Mammary epithelial cell (primary cell): ENCODE measurements at regions not wholly inside any gene's neighbourhood (a gene's known extent, or its start where the extent isn't known, plus 50 kb on each side); places are given as distances from the start of the nearest gene placed in this dataset.

Experiments
- CTCF ChIP-seq, 2 donors: IDR thresholded peaks in 1 of 2; conservative IDR thresholded peaks in 1 of 2; 2 replicates each; pipeline ENCODE4 v1.5.1; 2011 to 2012; ENCODE audit warnings: inconsistent platforms in 2 of 2, low read length in 2 of 2, mild to moderate bottlenecking in 2 of 2, control low read depth in 1 of 2, low read depth in 1 of 2; ENCODE audit not compliant: insufficient read depth in 1 of 2; ENCODE audit errors: extremely low read depth in 1 of 2
- EZH2 ChIP-seq: IDR thresholded peaks from 2 replicates; pipeline ENCODE4 v1.6.1; 2012; ENCODE audit warnings: low read length, inconsistent platforms, borderline replicate concordance

GRCh38 chr2:116645155-116645554 lies 1169.3 kb upstream of the DDX18 start:
- TF ChIP-seq CTCF (conservative IDR thresholded peaks at IDR 0.05 in 1 of 2, IDR thresholded peaks at IDR 0.05 in 1 of 2; ENCODE audit: extremely low read depth in 1 of 2, insufficient read depth in 1 of 2, low read depth in 1 of 2, low read length in 2 of 2) = no peak
- TF ChIP-seq EZH2 = no peak
